Small intestine (tissue), 7 donors: ENCODE measurements at regions not wholly inside any gene's neighbourhood (a gene's known extent, or its start where the extent isn't known, plus 50 kb on each side); places are given as distances from the start of the nearest gene placed in this dataset.

ENCODE experiments used
- DNase-seq, 2 donors: peaks; one replicate each; pipeline versions ENCODE4 v3.0.0 to v3.0.0-alpha.2; 2013
- FAIRE-seq: peaks from 2 replicates; lab custom pipeline; 2012; peaks lifted over from hg19 to GRCh38; lab: Jason Lieb, UNC
- H3K27ac ChIP-seq, 3 donors: one replicate each; pipeline ENCODE4 v1.5.1; 2013; ENCODE audit warnings: low read length in 2 of 3, mild to moderate bottlenecking in 2 of 3, control low read depth in 1 of 3, inconsistent platforms in 1 of 3, low read depth in 1 of 3, moderate library complexity in 1 of 3
- H3K27me3 ChIP-seq, 3 donors: one replicate each; pipeline ENCODE4 v1.6.1; 2013; ENCODE audit warnings: low read length in 3 of 3, inconsistent platforms in 1 of 3; ENCODE audit not compliant: control insufficient read depth in 3 of 3, insufficient read depth in 3 of 3
- H3K36me3 ChIP-seq, 3 donors: one replicate each; pipeline ENCODE4 v1.6.1; 2013; ENCODE audit warnings: low read length in 3 of 3, inconsistent platforms in 1 of 3, low read depth in 1 of 3, mild to moderate bottlenecking in 1 of 3, moderate library complexity in 1 of 3; ENCODE audit not compliant: control insufficient read depth in 3 of 3, insufficient read depth in 2 of 3
- H3K4me1 ChIP-seq, 3 donors: one replicate each; pipeline ENCODE4 v1.6.1; 2013; ENCODE audit warnings: low read length in 2 of 3, inconsistent platforms in 1 of 3, low read depth in 1 of 3, mild to moderate bottlenecking in 1 of 3, moderate library complexity in 1 of 3; ENCODE audit not compliant: control insufficient read depth in 3 of 3, insufficient read depth in 2 of 3
- H3K4me3 ChIP-seq, 3 donors: one replicate each; pipeline ENCODE4 v1.5.1; 2013; ENCODE audit warnings: low read length in 3 of 3, control low read depth in 1 of 3, inconsistent platforms in 1 of 3, low read depth in 1 of 3, mild to moderate bottlenecking in 1 of 3, moderate library complexity in 1 of 3
- H3K9me3 ChIP-seq, 2 donors: one replicate each; pipeline ENCODE4 v1.6.1; 2013; ENCODE audit warnings: low read depth in 1 of 2, low read length in 1 of 2; ENCODE audit not compliant: control insufficient read depth in 2 of 2, insufficient read depth in 1 of 2
- WGBS, 3 donors: extraction: QIAGEN DNeasy Blood & Tissue Kit; methylation state at CpG; one replicate each; pipeline ENCODE4 v1.1.7; 2013; 5-methylcytosine and 5-hydroxymethylcytosine counted together
- donor health status: healthy with polysubstance abuse.
- donor health status: control.
- donor health status: control.
- donor health status: Bipolar disorder and iron deficiency.
- donor health status: healthy.

DNA sequence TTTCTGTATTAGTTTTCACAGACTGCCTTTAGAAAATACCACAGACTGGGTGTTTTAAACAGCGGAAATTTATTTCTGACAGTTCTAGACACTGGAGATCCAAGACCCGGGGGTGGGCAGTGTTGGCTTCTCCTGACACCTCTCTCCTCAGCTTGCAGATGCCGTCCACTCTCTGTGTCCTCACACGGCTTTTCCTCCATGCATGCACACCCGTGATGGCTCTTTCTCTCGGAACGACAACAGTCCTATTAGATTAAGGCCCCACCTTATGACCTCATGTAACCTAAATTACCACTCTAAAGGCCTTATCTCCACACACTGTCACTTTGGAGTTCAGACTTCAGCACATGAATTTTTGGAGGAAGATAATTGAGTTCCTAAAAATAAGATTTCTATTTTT, 142.9 kb upstream of the VWC2 start:
- Histone ChIP-seq H3K4me3 (no peak overlapping the region), H3K4me1 (no peaks in the 10 kb centered on the region), H3K36me3 (no peaks in the 10 kb centered on the region), H3K27ac (no peak overlapping the region), H3K9me3 (no peaks in the 10 kb centered on the region), H3K27me3 (no peaks in the 10 kb centered on the region)
- WGBS, 3 donors: 66 to 81% (median 79%) methylated on average over 7 of the region's 7 CpGs
- no peak for DNase-seq
- FAIRE-seq: no peak

DNA sequence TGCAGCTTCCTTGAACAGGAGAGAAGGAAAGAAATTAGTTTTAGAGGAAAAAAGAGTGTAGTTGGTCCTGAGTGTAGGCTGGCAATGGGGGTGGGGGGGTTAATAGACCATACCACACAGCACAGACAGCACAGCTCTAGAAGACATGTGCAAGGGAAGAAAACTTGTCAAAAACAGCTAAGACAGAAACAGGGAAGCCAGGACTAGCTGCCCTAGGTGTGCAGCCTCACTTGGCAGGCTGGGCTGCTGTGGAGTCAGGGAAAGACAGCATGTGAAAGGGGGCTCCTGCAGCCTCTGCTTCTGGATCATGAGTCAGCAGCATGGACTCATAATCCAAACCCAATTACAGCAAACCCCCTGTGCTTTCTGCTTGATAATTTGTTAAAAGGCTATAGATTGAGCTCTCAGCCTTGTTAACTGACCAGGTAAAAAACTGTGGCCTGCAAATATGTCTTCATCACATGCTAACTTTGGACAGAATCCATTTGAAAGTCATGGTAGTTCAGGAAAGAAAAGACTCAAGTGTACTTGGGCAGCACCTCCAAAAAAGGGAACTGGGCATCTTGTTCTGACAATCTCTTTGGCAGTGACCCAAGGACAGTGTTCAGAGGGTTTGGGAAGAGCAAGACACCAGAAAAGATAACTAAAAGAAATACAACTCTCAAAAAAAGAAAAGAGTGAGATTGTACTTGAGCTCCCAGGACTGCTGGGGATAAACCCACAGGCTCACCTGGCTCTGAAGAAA, 142.2 kb upstream of the VWC2 start:
- Histone ChIP-seq H3K4me1 (no peaks in the 10 kb centered on the region), H3K36me3 (no peaks in the 10 kb centered on the region), H3K27me3 (no peaks in the 10 kb centered on the region), H3K9me3 (no peaks in the 10 kb centered on the region), H3K27ac (no peak overlapping the region), H3K4me3 (no peak overlapping the region)
- FAIRE-seq (no peak), DNase-seq (no peak)

DNA sequence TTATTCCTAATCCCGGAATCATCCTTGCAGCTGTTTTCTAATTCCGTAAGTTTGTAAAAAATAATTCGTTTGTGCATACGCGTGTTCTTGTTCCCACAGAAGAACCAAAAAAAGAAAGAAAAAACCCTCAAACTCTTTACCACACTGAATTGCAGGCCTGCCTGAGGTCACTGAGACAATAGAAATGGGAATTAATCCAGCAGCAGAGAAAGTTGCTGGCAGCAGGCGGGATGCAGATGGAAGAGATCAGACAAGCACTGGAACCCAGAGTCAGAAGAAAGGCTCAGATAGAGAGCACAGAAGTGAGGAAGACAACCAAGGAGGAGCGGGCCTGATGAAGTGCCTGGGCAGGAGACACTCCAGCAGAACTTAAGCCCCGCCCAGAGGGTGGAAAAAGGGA, 141.5 kb upstream of the VWC2 start:
- Histone ChIP-seq H3K36me3 (no peaks in the 10 kb centered on the region), H3K27me3 (no peaks in the 10 kb centered on the region), H3K4me3 (no peak overlapping the region), H3K9me3 (no peaks in the 10 kb centered on the region), H3K27ac (no peak overlapping the region), H3K4me1 (no peaks in the 10 kb centered on the region)
- FAIRE-seq: no peak
- no peak for DNase-seq
- WGBS, 3 donors: 68 to 83% (median 71%) methylated on average over 8 of the region's 8 CpGs

DNA sequence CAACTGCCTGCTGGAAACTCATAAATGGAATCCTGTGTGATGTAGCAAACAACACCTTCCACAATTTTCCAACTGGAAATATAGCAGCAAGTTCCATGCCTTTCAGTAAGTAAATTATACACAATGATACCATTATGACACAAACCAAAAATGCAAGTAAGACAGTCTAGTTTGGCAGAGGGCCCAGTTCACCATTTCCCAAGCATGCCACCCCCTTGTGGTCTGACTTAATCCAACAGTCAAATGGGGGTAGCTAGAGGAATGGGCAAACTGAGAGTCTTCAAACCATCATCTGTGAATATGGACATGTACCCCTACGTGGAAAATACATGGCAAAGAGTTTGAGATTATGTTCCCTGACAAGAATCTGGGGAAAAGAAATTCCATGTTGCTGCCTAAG, 137.6 kb upstream of the VWC2 start:
- H3K4me1 ChIP-seq: no peaks in the 10 kb centered on the region
- WGBS, 3 donors: 59 to 68% (median 67%) methylated on average over 1 of the region's 1 CpG
- H3K36me3 ChIP-seq: no peaks in the 10 kb centered on the region
- DNase-seq (no peak), FAIRE-seq (no peak)
- H3K4me3 ChIP-seq: no peak overlapping the region
- no peak overlapping the region for H3K27ac ChIP-seq
- H3K9me3 ChIP-seq: no peaks in the 10 kb centered on the region
- no peaks in the 10 kb centered on the region for H3K27me3 ChIP-seq

DNA sequence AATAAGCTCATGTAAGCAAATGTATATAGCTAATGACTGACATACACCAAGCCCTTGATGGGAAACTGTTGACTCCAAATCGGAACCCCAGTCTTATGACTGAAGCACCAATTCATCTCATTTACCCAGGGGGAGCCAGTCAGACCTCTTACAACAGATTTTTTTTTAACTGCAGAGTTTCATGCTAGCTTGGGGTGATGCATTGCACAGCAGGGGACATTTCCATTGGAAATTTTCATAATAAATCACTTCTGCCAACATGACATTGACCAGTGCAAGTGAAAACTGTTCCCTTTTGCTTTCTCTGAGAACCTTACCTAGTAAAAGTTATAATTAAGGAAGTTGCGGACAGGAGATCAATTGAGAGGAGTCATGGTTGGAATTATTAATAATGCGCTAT, 137.0 kb upstream of the VWC2 start:
- no peaks in the 10 kb centered on the region for H3K36me3 ChIP-seq
- no peak overlapping the region for H3K27ac ChIP-seq
- DNase-seq: no peak
- H3K4me3 ChIP-seq: no peak overlapping the region
- no peaks in the 10 kb centered on the region for H3K27me3 ChIP-seq
- FAIRE-seq: no peak
- H3K4me1 ChIP-seq: no peaks in the 10 kb centered on the region
- WGBS, 3 donors: 84 to 90% (median 90%) methylated on average over 3 of the region's 3 CpGs
- H3K9me3 ChIP-seq: no peaks in the 10 kb centered on the region

DNA sequence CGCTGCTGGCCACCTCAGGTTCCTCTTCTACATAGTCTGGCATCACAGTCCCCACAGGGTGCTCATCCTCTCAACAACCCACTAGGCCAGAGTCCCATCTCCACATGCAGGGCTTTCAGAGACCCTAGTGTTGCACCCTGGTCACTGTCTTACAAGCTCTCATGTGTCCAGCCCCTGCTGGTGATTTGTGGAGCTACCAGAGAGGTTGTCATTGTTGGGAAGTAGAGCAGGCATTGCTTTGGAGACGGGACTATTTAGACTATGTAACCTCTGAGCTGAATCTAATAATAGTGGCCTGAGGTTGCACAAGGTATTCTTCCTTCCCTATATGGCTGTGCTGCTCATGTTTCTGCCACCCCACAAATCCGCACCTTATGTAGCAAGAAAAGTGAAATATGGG, 135.3 kb upstream of the VWC2 start:
- DNase-seq (no peak), FAIRE-seq (no peak)
- no peaks in the 10 kb centered on the region for H3K27me3 ChIP-seq
- H3K9me3 ChIP-seq: no peaks in the 10 kb centered on the region
- 67 to 85% (median 77%) methylated on average over 3 of the region's 3 CpGs for WGBS, 3 donors
- no peak overlapping the region for H3K4me3 ChIP-seq
- H3K27ac ChIP-seq: no peak overlapping the region
- H3K4me1 ChIP-seq: no peaks in the 10 kb centered on the region
- no peaks in the 10 kb centered on the region for H3K36me3 ChIP-seq

DNA sequence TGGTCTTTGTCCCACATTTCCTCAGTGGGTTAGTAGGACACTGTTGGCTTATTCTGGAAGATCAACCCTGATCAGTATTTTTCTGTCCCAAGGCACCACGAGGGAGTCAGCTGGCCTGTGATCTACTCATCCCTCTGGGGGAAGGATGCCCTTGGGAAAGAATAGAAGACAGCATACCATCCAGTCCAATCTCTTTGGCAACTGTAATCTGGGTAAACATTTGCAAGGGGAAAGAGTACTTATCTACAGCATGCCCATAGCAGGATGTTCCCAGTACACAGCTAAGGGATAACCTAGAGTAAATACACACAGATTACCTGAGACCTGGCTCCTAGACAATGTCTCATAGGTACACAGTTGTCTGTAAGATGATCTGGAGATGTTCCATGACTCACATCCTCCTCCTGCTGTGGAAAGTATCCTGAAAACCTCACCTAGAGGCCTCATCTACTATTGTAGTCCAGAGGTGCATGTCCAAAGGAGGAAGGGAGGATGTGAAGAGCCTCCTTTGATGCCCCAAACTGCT, 134.3 kb upstream of the VWC2 start:
- DNase-seq: no peak
- Histone ChIP-seq H3K9me3 (no peaks in the 10 kb centered on the region), H3K36me3 (no peaks in the 10 kb centered on the region), H3K27ac (no peak overlapping the region), H3K4me1 (no peaks in the 10 kb centered on the region), H3K4me3 (no peak overlapping the region), H3K27me3 (no peaks in the 10 kb centered on the region)
- no peak for FAIRE-seq
- WGBS, 3 donors: 15 to 42% (median 17%) methylated on average over 1 of the region's 1 CpG

DNA sequence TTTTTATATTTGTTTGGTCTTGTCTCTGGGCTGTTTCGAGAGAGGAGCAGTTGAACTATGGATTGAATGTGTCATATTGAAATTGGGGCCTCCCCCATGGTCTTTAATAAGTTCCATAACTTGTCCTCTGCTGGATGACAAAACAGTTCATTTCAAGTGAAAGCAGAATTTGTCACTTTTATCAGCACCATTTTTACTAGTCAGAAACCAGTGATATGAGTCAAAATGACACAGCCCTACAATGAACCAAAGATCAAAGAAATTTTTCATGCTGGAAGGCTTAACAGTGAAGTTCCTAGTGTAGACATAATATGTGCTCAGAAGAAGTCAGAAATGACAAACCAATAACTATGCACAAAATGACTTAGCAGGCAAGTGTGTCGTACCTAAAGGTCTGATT, 133.6 kb upstream of the VWC2 start:
- 47 to 59% (median 53%) methylated on average over 2 of the region's 2 CpGs for WGBS, 3 donors
- no peaks in the 10 kb centered on the region for H3K4me1 ChIP-seq
- no peaks in the 10 kb centered on the region for H3K36me3 ChIP-seq

DNA sequence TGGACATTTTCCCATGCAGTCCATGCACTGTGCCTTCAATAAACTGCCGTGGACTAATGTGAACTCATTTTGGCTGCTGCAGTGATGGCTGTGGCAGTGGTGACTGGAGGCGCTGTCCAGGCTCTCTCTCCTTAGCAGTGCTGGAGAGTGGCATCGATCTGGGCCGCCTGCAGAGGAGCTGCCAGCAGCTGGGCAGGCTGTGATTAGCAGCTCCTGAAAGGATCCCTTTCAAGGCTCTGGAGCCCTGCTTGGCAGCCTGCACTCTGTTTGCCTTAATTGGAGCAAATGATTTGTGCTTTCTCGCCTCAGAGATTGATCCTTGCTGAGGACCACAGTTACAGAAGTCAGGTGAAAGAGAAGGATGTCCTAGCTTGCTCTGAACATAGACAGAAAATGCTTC, 130.1 kb upstream of the VWC2 start:
- no peaks in the 10 kb centered on the region for H3K36me3 ChIP-seq
- H3K4me1 ChIP-seq: no peaks in the 10 kb centered on the region
- H3K27me3 ChIP-seq: no peaks in the 10 kb centered on the region
- no peaks in the 10 kb centered on the region for H3K9me3 ChIP-seq
- no peak overlapping the region for H3K4me3 ChIP-seq
- H3K27ac ChIP-seq: no peak overlapping the region
- no peak for DNase-seq
- 61 to 69% (median 68%) methylated on average over 5 of the region's 5 CpGs for WGBS, 3 donors
- no peak for FAIRE-seq

More for the DNA sequence above, 133.6 kb upstream of the VWC2 start:
- H3K27ac ChIP-seq: no peak overlapping the region
- no peaks in the 10 kb centered on the region for H3K9me3 ChIP-seq
- DNase-seq (no peak), FAIRE-seq (no peak)
- H3K27me3 ChIP-seq: no peaks in the 10 kb centered on the region
- H3K4me3 ChIP-seq: no peak overlapping the region
